ENCODE measurements at regions not wholly inside any gene's neighbourhood (a gene's known extent, or its start where the extent isn't known, plus 50 kb on each side); places are given as distances from the start of the nearest gene placed in this dataset.
"Not testable (repeated sequence)": the region's sequence is repeated elsewhere in the genome, so short reads cannot be mapped to it uniquely, and the experiment has no call there.

DNA sequence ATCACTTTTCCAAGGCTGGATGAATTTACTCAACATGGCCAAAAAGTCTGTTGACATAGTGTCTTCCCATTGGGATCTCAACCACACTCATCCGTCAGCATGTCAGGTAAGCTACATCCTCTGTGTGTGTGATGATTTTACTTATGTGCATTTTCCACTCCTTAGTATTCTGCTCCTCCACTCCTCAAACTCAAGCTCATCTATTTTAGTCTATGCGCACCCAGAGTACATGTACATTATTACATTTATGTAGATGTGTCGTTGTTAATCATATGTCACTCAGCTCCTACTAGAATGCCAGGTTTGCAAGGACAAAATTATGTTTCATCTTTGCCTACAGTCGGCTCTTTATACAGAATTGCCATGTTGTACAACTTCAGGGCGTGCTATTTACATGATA is 216.0 kb downstream of the ZNF37A start:
- CTCF ChIA-PET; DNase-seq (ENCODE audit: low read depth, low spot score); POLR2A ChIA-PET; H3K4me3 ChIP-seq (ENCODE audit: low read depth, low read length): not testable (repeated sequence)

DNA sequence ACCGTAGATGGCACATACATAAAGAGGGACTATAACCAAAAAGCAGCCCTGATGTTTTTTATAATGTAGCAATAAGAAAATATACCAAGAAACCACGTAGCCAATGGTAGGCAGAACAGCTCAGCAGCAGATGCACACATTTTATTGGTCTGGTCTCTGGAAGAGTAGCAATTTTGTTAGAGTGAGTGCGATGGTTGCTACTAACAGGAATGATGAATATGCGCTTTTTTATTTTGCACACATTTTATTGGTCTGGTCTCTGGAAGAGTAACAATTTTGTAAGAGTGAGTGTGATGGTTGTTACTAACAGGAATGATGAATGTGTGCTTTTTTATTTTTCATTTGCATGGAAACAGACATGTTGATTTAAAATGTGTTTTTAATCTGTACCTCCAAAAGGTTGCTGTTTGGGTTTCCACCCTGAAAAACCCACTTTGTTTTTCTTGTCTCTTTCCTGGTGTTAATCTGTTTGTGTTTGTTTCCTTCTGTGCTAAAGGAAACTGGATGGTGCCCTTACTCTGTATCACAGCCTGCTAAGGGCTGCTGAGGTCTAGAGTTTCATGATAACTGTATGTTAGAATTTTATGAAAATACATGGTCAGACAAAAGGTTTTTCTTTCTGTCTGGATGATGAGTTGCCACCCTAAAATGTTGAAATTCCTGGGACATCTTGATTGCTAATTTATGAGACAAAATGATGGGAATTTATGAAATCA is 221.1 kb downstream of the ZNF37A start:
- H3K4me3 ChIP-seq (ENCODE audit: low read depth, low read length); POLR2A ChIA-PET; DNase-seq (ENCODE audit: low read depth, low spot score); CTCF ChIA-PET: not testable (repeated sequence)

DNA sequence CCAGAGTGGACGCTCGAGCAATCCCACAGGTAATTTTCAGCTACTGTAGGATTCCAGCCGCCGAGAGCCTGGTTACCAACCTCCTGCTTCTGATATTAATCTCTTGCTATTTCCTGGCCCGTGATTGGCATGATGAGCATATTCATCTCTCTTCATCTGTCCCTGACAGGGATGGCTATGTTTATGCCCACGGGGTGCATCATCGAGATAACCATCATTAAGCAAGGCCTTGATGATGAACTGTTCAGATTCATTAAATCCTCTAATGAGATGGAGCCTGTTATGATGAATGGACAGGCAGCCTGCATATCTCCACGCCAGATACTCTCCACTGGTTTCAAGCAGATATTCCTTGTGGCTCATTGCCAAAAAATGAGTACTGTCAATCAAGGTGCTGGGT is 227.3 kb downstream of the ZNF37A start:
- CTCF ChIA-PET; DNase-seq (ENCODE audit: low read depth, low spot score); H3K4me3 ChIP-seq (ENCODE audit: low read depth, low read length); POLR2A ChIA-PET: not testable (repeated sequence)

DNA sequence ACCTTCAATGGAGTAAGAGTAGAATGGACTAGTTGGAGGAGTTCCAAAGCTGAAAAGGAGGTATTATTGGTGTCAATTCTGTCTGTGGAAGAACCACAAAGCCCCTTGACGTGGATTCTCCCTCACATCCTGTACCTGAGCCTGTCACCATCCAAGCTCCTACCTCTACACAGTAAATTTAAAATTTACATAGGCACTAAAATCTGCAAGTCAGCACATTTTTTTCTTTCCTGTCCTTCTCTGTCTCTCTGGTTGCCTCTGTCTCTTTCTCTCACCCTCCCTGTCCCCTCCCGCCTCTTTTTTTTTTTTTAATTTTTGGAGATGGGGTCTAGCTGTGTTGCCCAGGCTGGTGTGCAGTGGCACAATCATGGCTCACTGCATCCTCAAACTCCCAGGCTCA is 236.2 kb downstream of the ZNF37A start:
- POLR2A ChIA-PET; CTCF ChIA-PET; DNase-seq (ENCODE audit: low read depth, low spot score); H3K4me3 ChIP-seq (ENCODE audit: low read depth, low read length): not testable (repeated sequence)

DNA sequence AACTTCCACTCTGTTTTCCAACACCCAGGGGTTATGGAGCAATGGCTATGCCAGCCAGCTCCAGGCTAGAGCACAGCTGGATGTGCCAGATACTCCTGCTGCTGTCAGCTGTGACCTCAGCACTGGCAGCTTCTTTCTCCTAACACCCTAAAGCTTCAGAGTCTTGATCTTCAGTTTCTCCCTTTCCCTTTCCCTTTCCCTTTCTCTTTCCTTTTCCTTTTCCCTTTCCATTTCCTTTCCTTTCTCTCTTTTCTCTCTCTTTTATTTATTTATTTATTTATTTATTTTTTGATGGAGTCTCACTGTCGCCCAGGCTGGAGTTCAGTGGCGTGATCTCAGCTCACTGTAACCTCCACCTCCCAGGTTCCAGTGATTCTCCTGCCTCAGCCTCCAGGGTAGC is 237.0 kb downstream of the ZNF37A start:
- H3K4me3 ChIP-seq (ENCODE audit: low read depth, low read length); CTCF ChIA-PET; DNase-seq (ENCODE audit: low read depth, low spot score); POLR2A ChIA-PET: not testable (repeated sequence)

DNA sequence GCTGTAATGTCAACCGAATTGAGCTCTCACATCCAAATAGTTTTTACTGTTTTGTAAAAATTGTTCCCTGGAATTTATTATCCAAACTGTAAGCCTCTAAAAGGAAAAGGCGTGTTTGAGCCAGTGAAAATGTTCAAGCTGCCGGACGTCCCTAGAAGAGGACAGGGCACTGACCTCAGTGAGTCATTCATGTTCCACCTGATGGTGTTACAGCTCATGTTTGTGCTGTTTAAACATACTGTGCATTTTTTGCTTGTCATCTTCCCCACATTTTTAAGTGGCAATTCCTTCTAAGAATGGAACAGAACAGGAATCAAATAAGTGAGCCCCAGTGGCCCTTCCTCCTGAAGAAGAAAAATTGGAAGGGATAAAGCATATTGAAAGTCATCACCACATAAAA is 239.6 kb downstream of the ZNF37A start:
- DNase-seq (ENCODE audit: low read depth, low spot score); POLR2A ChIA-PET; H3K4me3 ChIP-seq (ENCODE audit: low read depth, low read length): not testable (repeated sequence)

DNA sequence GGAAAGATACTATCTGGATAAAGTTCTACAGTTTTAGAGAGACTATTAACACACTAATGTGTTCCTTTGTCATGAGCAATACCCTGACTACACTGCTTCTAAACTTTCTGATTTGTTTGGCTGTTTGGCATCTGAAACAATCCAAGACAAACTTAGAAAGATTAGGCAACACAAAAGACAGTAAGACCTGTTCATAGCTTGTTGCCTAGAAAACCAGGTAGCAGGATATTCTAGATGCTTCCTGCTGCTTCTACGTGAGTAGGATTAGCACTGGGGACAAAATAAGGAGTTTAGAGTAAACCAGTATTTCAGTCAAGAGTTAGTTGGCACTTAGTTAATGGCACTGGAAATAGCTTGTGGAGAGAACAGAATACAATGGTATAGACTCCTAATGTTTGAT is 256.5 kb downstream of the ZNF37A start:
- DNase-seq (ENCODE audit: low read depth, low spot score); CTCF ChIA-PET; POLR2A ChIA-PET; H3K4me3 ChIP-seq (ENCODE audit: low read depth, low read length): not testable (repeated sequence)

More for the DNA sequence above, 239.6 kb downstream of the ZNF37A start:
- CTCF ChIA-PET: not testable (repeated sequence)

DNA sequence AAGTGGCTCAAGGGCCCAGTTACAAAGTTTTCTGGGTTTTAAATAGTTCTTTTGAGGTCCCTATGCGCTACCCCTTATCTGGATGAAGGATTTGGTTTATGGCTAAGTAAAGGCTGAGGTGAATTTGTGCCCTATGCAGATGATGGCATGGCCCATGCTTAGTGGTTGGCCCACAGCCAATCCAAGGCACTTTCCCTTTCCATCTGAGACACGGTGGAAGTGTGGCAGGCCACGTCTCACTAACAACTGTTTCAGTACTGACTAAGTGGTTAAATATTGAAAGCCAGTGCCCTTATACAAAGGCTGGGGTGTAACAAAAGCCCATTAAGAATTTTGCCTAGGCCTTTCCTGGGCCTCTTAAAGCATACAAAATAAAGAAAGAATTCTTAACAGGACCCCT is 260.3 kb downstream of the ZNF37A start:
- POLR2A ChIA-PET; DNase-seq (ENCODE audit: low read depth, low spot score); CTCF ChIA-PET; H3K4me3 ChIP-seq (ENCODE audit: low read depth, low read length): not testable (repeated sequence)

DNA sequence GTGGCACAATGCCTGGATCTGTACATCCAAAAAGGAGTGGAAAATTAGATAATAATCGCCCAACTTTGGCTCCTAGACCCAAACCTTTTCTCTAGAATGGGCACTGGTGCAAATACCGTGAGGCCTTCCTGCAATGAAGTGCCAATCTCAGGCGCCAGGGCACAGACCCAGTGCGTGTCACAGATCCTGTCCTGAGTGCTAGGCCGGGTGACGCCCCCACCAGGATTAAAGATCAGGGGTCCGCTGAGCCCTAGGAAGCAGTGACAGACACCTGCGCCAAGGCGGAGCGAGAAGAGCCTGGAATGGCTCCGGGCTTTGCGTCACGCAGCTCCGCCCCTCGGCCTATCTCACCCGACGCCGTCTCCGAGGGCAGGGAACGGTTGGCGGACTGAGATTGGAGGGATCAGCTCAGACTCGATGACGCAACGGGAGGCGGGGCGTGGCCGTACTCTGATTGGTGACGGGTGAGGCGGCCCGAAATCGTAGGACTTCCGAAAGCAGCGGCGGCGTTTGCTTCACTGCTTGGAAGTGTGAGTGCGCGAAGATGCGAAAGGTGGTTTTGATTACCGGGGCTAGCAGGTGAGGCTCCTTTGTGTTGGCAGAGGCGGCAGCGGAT is 261.9 kb downstream of the ZNF37A start:
- POLR2A ChIA-PET; CTCF ChIA-PET; DNase-seq (ENCODE audit: low read depth, low spot score): not testable (repeated sequence)
- H3K4me3 ChIP-seq (ENCODE audit: low read depth, low read length): peak overlapping the region; percentile 64

DNA sequence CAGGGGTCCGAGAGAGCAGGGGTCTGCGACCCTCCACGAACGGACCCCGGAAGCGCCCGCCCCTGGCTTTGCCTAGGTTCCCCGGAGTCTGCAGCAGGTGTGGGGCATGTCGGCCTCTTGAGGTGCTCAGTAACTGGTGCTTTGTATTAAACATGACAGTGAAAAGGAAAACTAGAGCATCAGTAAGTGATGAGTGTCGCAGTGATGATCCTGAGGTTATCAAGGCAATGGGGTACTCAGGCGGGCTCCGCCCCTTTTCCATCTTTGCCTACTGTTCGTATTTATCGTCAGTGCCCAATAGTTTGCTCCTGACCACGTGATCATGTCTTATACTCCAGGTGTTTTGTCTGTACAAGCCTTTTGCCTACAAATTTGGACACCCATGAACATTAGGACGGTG is 262.4 kb downstream of the ZNF37A start:
- POLR2A ChIA-PET; DNase-seq (ENCODE audit: low read depth, low spot score); CTCF ChIA-PET: not testable (repeated sequence)
- peak overlapping the region; percentile 64 for H3K4me3 ChIP-seq (ENCODE audit: low read depth, low read length)

DNA sequence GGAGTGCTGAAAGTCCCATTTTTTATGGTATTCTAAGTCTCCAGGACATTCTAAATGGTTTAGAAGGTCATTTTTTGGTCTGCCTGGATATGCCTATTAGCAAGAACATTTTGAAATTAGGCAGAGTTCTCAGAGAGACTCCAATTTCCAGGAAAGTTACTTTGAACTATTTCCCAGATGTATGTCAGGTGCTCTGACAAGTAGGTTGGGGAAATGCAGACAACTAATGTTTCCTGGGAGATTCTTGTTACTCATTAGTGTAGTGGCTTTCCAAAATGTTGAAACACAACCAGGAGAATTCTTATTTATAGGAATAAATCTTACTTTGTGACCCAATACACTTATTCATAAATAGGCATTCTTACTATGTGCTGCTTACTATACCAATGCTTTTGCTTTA is 268.4 kb downstream of the ZNF37A start:
- H3K4me3 ChIP-seq (ENCODE audit: low read depth, low read length); POLR2A ChIA-PET; CTCF ChIA-PET; DNase-seq (ENCODE audit: low read depth, low spot score): not testable (repeated sequence)

DNA sequence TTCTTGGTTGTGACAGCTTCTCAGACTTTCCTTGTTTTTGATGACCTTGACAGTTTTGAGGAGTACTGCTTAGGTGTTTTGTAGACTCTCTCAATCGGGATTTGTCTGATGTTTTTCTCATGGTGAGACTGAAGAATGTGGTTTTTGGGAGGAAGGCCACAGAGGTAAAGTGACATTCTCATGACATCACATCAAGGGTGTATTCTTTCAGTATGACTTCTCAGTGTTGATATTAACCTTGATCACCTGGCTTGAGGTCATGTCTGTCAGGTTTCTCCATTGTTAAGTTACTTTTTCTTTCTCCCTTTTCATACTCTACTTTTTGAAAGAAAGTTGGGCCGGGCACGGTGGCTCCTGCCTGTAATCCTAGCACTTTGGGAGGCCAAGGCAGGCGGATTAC is 269.9 kb downstream of the ZNF37A start:
- H3K4me3 ChIP-seq (ENCODE audit: low read depth, low read length); POLR2A ChIA-PET; CTCF ChIA-PET; DNase-seq (ENCODE audit: low read depth, low spot score): not testable (repeated sequence)

DNA sequence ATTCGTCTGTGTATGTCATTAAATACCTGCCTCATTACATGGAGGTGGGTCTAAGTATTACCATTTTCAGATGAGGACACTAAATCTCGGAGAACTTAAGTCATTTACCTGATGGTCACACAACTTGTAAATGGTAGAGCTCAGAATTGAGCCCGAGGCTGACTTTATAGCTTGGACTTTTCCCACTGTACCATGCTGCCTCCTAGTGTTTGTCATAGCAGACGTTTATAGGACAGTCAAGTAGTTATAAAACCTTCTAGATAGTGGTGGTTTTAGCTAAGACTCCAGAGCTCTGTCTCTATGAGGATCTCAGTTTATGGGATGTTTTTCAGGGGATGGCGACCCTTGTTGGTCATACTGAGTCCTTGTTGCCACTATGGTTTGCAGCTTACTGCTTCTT is 271.8 kb downstream of the ZNF37A start:
- H3K4me3 ChIP-seq (ENCODE audit: low read depth, low read length); DNase-seq (ENCODE audit: low read depth, low spot score): not testable (repeated sequence)
- TF ChIP-seq, protein P1, sequence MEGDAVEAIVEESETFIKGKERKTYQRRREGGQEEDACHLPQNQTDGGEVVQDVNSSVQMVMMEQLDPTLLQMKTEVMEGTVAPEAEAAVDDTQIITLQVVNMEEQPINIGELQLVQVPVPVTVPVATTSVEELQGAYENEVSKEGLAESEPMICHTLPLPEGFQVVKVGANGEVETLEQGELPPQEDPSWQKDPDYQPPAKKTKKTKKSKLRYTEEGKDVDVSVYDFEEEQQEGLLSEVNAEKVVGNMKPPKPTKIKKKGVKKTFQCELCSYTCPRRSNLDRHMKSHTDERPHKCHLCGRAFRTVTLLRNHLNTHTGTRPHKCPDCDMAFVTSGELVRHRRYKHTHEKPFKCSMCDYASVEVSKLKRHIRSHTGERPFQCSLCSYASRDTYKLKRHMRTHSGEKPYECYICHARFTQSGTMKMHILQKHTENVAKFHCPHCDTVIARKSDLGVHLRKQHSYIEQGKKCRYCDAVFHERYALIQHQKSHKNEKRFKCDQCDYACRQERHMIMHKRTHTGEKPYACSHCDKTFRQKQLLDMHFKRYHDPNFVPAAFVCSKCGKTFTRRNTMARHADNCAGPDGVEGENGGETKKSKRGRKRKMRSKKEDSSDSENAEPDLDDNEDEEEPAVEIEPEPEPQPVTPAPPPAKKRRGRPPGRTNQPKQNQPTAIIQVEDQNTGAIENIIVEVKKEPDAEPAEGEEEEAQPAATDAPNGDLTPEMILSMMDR (IDR thresholded peaks at IDR 0.05; ENCODE audit: insufficient read depth, low read length, missing control alignments): peak; percentile 28
- ChIA-PET CTCF (interaction anchor here (1.1 to 2.8 kb wide), 5 partner anchors 380 to 1467 kb away, joined by 3 to 13 read pairs (median 4); partner anchors contain the start of gene ZNF25), POLR2A (interaction anchor here (0.6 kb wide), 1 partner anchor 546 kb away, joined by 3 read pairs; no protein-coding TSS in a partner anchor)

DNA sequence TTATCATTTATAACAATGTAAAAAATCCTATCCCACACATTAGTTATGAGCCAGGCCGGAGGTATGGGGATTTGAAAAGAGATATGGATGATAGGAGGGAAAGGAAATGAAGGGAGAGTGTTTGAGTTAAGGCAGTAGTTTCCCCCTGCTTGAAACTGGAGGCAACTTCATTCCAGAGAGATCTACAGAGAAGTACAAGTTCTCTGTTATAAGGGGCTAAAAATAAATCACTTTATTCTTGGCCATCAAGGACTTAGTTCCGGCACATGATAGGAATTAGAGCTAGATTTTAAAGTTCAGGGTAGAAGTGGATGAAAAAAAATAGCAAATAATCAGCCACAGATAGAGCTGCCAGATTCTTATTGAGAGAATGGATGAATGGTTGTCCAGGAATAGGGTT is 289.7 kb downstream of the ZNF37A start:
- H3K4me3 ChIP-seq (ENCODE audit: low read depth, low read length); DNase-seq (ENCODE audit: low read depth, low spot score); POLR2A ChIA-PET; CTCF ChIA-PET: not testable (repeated sequence)

DNA sequence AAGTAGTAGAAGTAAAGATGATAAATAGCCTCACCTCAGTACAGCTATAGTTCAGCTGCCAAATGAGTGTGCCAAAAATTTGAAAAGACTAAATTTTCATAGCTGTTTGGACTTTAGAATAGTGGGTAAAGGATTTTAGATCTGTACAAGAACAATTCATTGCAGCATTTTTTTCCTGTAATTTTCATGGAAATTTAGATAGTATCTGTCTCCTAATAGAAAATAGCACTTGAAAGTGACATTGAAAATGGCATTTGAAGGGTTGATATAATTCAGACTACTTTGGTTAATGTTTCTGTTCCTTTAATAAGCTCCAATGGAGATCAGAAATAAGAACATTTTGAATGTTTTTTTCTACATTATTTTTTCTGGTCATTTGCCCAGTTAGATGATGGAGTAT is 292.7 kb downstream of the ZNF37A start:
- CTCF ChIA-PET; POLR2A ChIA-PET; DNase-seq (ENCODE audit: low read depth, low spot score); H3K4me3 ChIP-seq (ENCODE audit: low read depth, low read length): not testable (repeated sequence)

DNA sequence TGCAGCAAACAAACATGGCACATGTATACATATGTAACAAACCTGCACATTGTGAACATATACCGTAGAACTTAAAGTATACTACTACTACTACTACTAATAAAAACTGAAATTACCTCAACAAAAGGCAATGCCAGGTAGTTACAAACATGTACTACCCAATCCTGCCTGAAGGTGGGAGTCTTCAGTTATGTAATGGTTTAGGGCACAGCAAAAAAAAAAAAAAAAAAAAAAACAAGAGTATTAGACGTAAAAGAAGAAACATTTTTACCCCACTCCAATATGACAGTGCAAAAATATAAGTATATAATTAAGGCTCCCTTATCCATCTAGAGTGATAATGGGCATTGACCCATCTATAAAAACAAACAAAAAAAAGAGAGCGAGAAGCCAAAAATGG is 296.6 kb downstream of the ZNF37A start:
- CTCF ChIA-PET; DNase-seq (ENCODE audit: low read depth, low spot score); H3K4me3 ChIP-seq (ENCODE audit: low read depth, low read length); POLR2A ChIA-PET: not testable (repeated sequence)

All from AG04449 (cell line).